OCI-LY7 (cell line): ENCODE measurements at regions not wholly inside any gene's neighbourhood (a gene's known extent, or its start where the extent isn't known, plus 50 kb on each side); places are given as distances from the start of the nearest gene placed in this dataset.

Experiments
- BruUV-seq: library from RNA; stranded (reverse); fragments of 400-500 nt; replicated peaks from 2 replicates; lab custom pipeline; 2021; lab: Mats Ljungman, UMichigan
- CTCF ChIA-PET: fragments of 300-600 bp; sonication (Branson Sonifier 250); formaldehyde crosslinking; loops from one replicate; lab custom pipeline; 2022; ENCODE audit warnings: antibody characterized with exemption; ENCODE audit not compliant: unreplicated experiment; lab: Charles Lee
- POLR2A ChIA-PET: fragments of 300-600 bp; sonication (Branson Sonifier 250); formaldehyde crosslinking; loops from one replicate; lab custom pipeline; 2022; ENCODE audit warnings: antibody characterized with exemption; lab: Charles Lee
- DNase-seq: peaks from one replicate; pipeline ENCODE4 v3.0.0-alpha.2; 2015; ENCODE audit warnings: low spot score
- H2AFZ ChIP-seq: fragments of 200-600 bp; sonication (generic), shearing (Covaris generic); 2 replicates; pipeline ENCODE4 v1.6.1; 2014; ENCODE audit warnings: mild to moderate bottlenecking, antibody characterized with exemption, low read length, moderate library complexity
- H3K27ac ChIP-seq: fragments of 200-600 bp; sonication (generic); 2 replicates; pipeline ENCODE4 v1.5.1; 2014; ENCODE audit warnings: mixed run types, low read depth, mild to moderate bottlenecking, moderate library complexity, low read length, inconsistent platforms; ENCODE audit not compliant: poor library complexity, severe bottlenecking
- H3K36me3 ChIP-seq: fragments of 200-600 bp; sonication (generic); 2 replicates; pipeline ENCODE4 v1.6.1; 2014; ENCODE audit warnings: mild to moderate bottlenecking, antibody characterized with exemption, low read length, moderate library complexity, mixed read lengths; ENCODE audit not compliant: insufficient read depth
- H3K4me1 ChIP-seq: fragments of 200-600 bp; sonication (generic); 2 replicates; pipeline ENCODE4 v1.5.1; 2014; ENCODE audit warnings: mild to moderate bottlenecking, low read length; ENCODE audit not compliant: insufficient read depth, poor library complexity, severe bottlenecking
- H3K4me2 ChIP-seq: fragments of 200-600 bp; sonication (generic); 2 replicates; pipeline ENCODE4 v1.6.1; 2014; ENCODE audit warnings: mild to moderate bottlenecking, low read length
- H3K4me3 ChIP-seq: fragments of 200-600 bp; sonication (generic); 2 replicates; pipeline ENCODE4 v1.5.1; 2014; ENCODE audit warnings: mild to moderate bottlenecking, low read depth, low read length; ENCODE audit not compliant: poor library complexity, severe bottlenecking
- H3K79me2 ChIP-seq: fragments of 200-600 bp; sonication (generic); 2 replicates; pipeline ENCODE4 v1.6.1; 2016; ENCODE audit warnings: low read depth, mild to moderate bottlenecking, low read length, moderate library complexity, mixed read lengths; ENCODE audit not compliant: insufficient read depth
- H3K9me2 ChIP-seq: fragments of 200-600 bp; sonication (generic); 2 replicates; pipeline ENCODE4 v1.6.1; 2016; ENCODE audit warnings: mild to moderate bottlenecking, low read length, mixed read lengths; ENCODE audit not compliant: insufficient read depth
- H3K9me3 ChIP-seq: fragments of 200-600 bp; sonication (generic); 2 replicates; pipeline ENCODE4 v1.6.1; 2014; ENCODE audit warnings: mild to moderate bottlenecking, mixed run types, low read length, mixed read lengths
- H4K20me1 ChIP-seq: fragments of 200-600 bp; sonication (generic); 2 replicates; pipeline ENCODE4 v1.6.1; 2014; ENCODE audit warnings: mild to moderate bottlenecking, antibody characterized with exemption, low read length, moderate library complexity, mixed read lengths; ENCODE audit not compliant: insufficient read depth
- EZH2phosphoT487 ChIP-seq: fragments of 200-600 bp; sonication (generic); IDR thresholded peaks from 2 replicates; pipeline ENCODE4 v1.6.1; 2018; ENCODE audit warnings: low read depth, borderline replicate concordance, mild to moderate bottlenecking, mixed run types, antibody characterized with exemption, low read length, moderate library complexity, mixed read lengths
- intact Hi-C: fragments of 100-400 bp; cut with micrococcal nuclease; formaldehyde crosslinking; loops from one replicate; pipeline ENCODE4 v1.10.0; 2022; ENCODE audit not compliant: unreplicated experiment
- TF ChIP-seq, protein P1 (sequence below): fragments of 200-600 bp; sonication (generic); conservative IDR thresholded peaks from 2 replicates; pipeline ENCODE4 v1.5.1; 2014; ENCODE audit warnings: mild to moderate bottlenecking, antibody characterized with exemption, low read length, moderate library complexity, mixed read lengths

DNA sequence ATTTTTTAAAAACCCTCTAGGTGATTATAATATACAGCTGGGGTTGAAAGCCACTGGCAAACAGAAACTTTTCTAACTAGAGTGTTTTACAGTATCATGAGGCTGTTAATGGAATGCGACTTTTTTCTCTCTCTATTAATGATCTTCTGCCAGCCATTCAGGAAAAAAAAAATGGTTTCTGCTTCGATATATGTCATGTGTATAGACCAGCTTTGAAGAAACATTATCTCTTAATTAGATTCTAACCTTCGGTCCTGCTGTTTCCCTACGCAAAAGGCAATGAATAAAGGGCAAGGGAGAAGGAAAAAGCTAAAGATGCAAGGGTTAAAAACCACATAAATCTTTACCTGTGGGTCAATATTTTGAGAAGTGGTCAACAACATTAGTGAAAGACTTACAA is 1662.1 kb upstream of the TENM3 start:
- Histone ChIP-seq H2AFZ (no peak overlapping the region), H3K27ac (no peak overlapping the region), H3K9me2 (no peaks in the 10 kb centered on the region), H3K36me3 (no peaks in the 10 kb centered on the region), H4K20me1 (no peaks in the 10 kb centered on the region), H3K4me1 (no peaks in the 10 kb centered on the region), H3K9me3 (no peaks in the 10 kb centered on the region), H3K4me2 (no peak overlapping the region), H3K4me3 (no peak overlapping the region), H3K79me2 (no peaks in the 10 kb centered on the region)
- BruUV-seq: no TSS peak
- DNase-seq: no peak
- CTCF ChIA-PET: no interaction called here
- TF ChIP-seq, protein P1, sequence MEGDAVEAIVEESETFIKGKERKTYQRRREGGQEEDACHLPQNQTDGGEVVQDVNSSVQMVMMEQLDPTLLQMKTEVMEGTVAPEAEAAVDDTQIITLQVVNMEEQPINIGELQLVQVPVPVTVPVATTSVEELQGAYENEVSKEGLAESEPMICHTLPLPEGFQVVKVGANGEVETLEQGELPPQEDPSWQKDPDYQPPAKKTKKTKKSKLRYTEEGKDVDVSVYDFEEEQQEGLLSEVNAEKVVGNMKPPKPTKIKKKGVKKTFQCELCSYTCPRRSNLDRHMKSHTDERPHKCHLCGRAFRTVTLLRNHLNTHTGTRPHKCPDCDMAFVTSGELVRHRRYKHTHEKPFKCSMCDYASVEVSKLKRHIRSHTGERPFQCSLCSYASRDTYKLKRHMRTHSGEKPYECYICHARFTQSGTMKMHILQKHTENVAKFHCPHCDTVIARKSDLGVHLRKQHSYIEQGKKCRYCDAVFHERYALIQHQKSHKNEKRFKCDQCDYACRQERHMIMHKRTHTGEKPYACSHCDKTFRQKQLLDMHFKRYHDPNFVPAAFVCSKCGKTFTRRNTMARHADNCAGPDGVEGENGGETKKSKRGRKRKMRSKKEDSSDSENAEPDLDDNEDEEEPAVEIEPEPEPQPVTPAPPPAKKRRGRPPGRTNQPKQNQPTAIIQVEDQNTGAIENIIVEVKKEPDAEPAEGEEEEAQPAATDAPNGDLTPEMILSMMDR: no peak
- TF ChIP-seq EZH2phosphoT487: no peak
- intact Hi-C loops: no loop called here
- POLR2A ChIA-PET: no interaction called here

DNA sequence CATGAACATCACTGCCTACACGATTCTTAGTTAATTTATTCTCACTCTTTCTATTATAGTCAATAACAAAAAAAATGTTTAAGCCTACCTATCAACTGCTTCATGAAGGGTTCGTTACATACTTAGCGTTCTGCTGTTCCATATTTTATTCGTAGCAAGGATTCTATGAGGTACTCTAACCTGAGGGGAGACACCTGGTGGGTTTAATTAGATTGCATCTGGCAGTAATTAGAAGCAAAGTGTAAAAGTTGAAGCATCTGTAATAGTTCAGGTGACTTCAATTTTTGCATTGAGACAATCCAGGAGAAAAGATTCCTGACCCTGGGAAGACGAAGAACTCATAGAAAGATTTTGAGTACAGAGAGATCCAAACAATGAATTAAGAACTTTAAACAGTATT is 1655.8 kb upstream of the TENM3 start:
- Histone ChIP-seq H2AFZ (no peak overlapping the region), H3K4me2 (no peak overlapping the region), H3K4me3 (no peak overlapping the region), H3K36me3 (no peaks in the 10 kb centered on the region), H3K79me2 (no peaks in the 10 kb centered on the region), H3K27ac (no peak overlapping the region), H3K9me3 (no peaks in the 10 kb centered on the region), H4K20me1 (no peaks in the 10 kb centered on the region), H3K9me2 (no peaks in the 10 kb centered on the region), H3K4me1 (no peaks in the 10 kb centered on the region)
- ChIA-PET CTCF (no interaction called here), POLR2A (no interaction called here)
- DNase-seq: no peak
- intact Hi-C loops: no loop called here
- TF ChIP-seq EZH2phosphoT487: no peak
- TF ChIP-seq, protein P1: peak; percentile 43; the same call in 1 of the 2 replicates
- BruUV-seq: no TSS peak

DNA sequence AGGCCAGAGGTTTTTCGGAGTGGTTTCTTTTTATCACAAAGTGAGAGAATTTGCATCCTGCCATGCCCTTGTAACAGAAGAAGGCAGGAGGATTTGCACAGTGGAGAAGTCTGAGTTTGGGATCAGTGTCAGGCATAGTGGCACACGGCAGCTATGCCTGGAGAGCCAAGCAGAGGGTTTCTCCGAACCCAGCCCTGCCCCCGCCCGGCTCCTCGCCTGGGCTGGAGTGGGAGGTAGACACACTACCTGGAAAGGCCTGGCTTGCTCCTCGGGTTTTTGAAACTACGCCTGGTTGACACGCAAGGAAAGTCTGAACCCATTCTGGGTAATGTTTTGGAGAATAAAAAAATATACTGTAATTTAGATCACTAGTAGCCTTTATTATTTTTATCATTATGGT is 1653.6 kb upstream of the TENM3 start:
- no peaks in the 10 kb centered on the region for H3K9me3 ChIP-seq
- no peak overlapping the region for H3K27ac ChIP-seq
- CTCF ChIA-PET: no interaction called here
- intact Hi-C loops: no loop called here
- no peak for TF ChIP-seq EZH2phosphoT487
- TF ChIP-seq, protein P1: no peak
- no peaks in the 10 kb centered on the region for H3K4me1 ChIP-seq
- no peak overlapping the region for H3K4me2 ChIP-seq
- H4K20me1 ChIP-seq: no peaks in the 10 kb centered on the region
- BruUV-seq: no TSS peak
- no peak overlapping the region for H2AFZ ChIP-seq
- POLR2A ChIA-PET: no interaction called here
- DNase-seq: no peak
- H3K9me2 ChIP-seq: no peaks in the 10 kb centered on the region
- H3K36me3 ChIP-seq: no peaks in the 10 kb centered on the region
- no peaks in the 10 kb centered on the region for H3K79me2 ChIP-seq
- H3K4me3 ChIP-seq: no peak overlapping the region
